ENCODE measurements at regions not wholly inside any gene's neighbourhood (a gene's known extent, or its start where the extent isn't known, plus 50 kb on each side); places are given as distances from the start of the nearest gene placed in this dataset.

GRCh38 chr6:56713254-56713672, 70.6 kb upstream of the DST start:
- H3K27ac ChIP-seq (ENCODE audit: low read depth): 0 out of 2 replicates have a peak overlapping the region, but pooled peaks have one; percentile 17
- H3K4me1 Mint-ChIP-seq: peaks cover 66% of the 10 kb centered on the region

More at GRCh38 chr6:56713254-56713672, 70.6 kb upstream of the DST start:
- no peaks in the 10 kb centered on the region; the same call in 1 of the 2 replicates for H3F3A ChIP-seq (replicated peaks; ENCODE audit: low read depth)
- no peak for DNase-seq (ENCODE audit: low spot score)
- Mint-ChIP-seq H3K9me3 (peaks cover 3% of the 10 kb centered on the region; the same call in 2 of the 3 replicates), H3K36me3 (ENCODE audit: low read depth) (peaks cover 11% of the 10 kb centered on the region), H3K4me3 (no peak overlapping the region), H3K27ac (peak overlapping the region; percentile 63; the same call in 1 of the 2 replicates), H3K27me3 (ENCODE audit: insufficient read depth, low read depth, poor library complexity) (peaks cover 5% of the 10 kb centered on the region)
- ATAC-seq: peak; percentile 42
- peaks cover 70% of the 10 kb centered on the region for H3K4me1 ChIP-seq (ENCODE audit: insufficient read depth)
- H3K4me2 ChIP-seq: 0 out of 2 replicates have a peak overlapping the region, but pooled peaks have one; percentile 2
- H3K9me2 ChIP-seq (ENCODE audit: insufficient read depth): no peaks in the 10 kb centered on the region
- H3K4me3 ChIP-seq: no peak overlapping the region
- TF ChIP-seq POLR2AphosphoS5 (IDR thresholded peaks at IDR 0.05; ENCODE audit: low read depth) (no peak), NANOG (IDR thresholded peaks at IDR 0.05; ENCODE audit: borderline replicate concordance) (no peak), CREB1 (CRISPR knock-in tag; IDR thresholded peaks at IDR 0.05; ENCODE audit: low read depth) (no peak), REST (IDR thresholded peaks at IDR 0.05; ENCODE audit: unreplicated experiment) (no peak), ZNF462 (CRISPR knock-in tag; IDR thresholded peaks at IDR 0.05) (no peak), EZH2 (IDR thresholded peaks at IDR 0.05; ENCODE audit: low read depth, unreplicated experiment) (no peak), CTCF (conservative IDR thresholded peaks at IDR 0.05; ENCODE audit: low read depth in 2 of 2) (no peak), ZNF114 (CRISPR knock-in tag; IDR thresholded peaks at IDR 0.05) (no peak), JUNB (IDR thresholded peaks at IDR 0.05; ENCODE audit: unreplicated experiment) (no peak), ZNF331 (CRISPR knock-in tag; IDR thresholded peaks at IDR 0.05; ENCODE audit: low read depth) (no peak), STAT1 (IDR thresholded peaks at IDR 0.05; ENCODE audit: unreplicated experiment) (no peak), EZH2phosphoT487 (IDR thresholded peaks at IDR 0.05; ENCODE audit: unreplicated experiment) (no peak), ETS1 (IDR thresholded peaks at IDR 0.05) (no peak)
- H3K36me3 ChIP-seq (ENCODE audit: insufficient read depth): no peaks in the 10 kb centered on the region
- no peaks in the 10 kb centered on the region for H3K27me3 ChIP-seq (ENCODE audit: insufficient read depth)
- no peaks in the 10 kb centered on the region for H4K20me1 ChIP-seq (replicated peaks; ENCODE audit: insufficient read depth)
- H2AFZ ChIP-seq: no peak overlapping the region
- peaks cover 94% of the 10 kb centered on the region for H3K79me2 ChIP-seq (replicated peaks; ENCODE audit: insufficient read depth)

Data from GM23338 (cell line).